Stimulated activated CD4-positive, alpha-beta T cell treated with anti-CD3 and anti-CD28 coated beads, Interleukin-4, amount 100 ng/mL, for 1 hour (primary cell): ENCODE measurements at regions not wholly inside any gene's neighbourhood (a gene's known extent, or its start where the extent isn't known, plus 50 kb on each side); places are given as distances from the start of the nearest gene placed in this dataset.

ENCODE experiments used
- DNase-seq: peaks from one replicate; pipeline ENCODE4 v3.0.0-alpha.2; 2020

DNA sequence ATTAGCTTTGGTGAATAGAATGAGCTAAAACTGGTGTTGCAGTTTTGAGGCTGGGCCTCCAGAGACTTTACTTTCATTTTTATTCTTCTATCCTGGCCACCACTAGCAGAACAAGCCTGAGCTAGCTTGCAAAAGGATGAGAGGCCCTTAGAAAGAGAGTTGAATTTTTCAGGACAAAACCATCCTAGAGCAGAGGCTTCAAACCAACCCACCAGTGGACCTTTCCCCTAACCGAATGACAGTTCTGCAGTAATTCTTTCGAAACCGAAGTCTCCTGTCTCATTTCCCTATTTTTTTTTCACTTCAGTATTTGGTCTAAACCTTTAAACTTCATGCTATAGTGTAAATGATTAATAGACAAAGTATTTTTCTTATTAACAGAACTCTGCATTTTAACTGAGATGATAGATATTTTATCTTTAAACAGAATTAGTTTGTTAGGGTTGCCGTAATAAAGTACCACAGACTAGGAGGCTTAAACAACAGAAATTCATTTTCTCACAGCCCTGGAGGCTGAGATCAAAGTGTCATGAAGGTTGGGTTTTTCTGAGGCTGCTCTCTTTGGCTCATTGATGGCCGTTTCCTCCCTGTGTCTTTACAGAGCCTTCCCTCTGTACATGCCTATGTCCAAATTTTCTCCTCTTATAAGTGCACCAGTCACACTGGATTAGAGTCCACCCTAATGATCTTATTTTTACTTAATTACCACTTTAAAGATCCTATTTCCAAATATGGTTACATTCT lies 80.6 kb upstream of the PAK5 start:
- DNase-seq = no peak

DNA sequence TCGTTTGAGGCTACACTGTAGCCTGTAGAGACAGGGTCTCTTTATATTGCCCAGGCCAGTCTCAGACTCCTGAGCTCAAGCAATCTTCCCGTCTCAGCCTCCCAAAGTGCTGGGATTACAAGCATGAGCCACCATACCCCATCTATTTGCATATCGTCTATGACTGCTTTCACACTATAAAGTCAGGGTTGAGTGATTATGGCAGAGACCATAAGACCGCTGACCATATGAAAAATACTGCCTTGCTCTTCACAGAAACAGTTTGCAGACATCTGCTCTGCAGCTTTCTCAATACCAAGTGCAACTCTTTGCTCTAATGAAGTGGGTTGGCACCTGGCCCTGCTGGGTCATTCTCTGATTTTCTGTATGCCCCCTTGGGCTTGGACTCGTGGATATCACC lies 79.5 kb upstream of the PAK5 start:
- no peak for DNase-seq

DNA sequence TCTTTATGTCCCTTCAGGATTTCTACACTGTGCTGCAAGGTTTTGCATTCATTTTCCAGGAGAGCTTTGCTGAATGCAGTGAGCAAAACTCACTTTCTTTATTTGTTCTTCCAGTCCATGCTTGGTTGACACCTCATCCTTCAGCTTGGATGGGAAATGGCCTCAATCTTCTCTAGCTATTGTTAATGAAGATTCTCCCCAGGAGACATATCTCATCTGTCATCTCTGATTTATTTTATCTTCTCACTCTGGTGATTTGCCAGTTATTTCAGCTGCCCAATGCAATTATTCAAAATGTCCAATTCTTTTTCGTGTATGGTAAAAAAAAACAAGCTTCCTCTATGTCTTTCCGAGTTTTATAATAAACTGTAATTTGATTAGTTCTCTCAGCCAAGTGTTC lies 77.9 kb upstream of the PAK5 start:
- no peak for DNase-seq

DNA sequence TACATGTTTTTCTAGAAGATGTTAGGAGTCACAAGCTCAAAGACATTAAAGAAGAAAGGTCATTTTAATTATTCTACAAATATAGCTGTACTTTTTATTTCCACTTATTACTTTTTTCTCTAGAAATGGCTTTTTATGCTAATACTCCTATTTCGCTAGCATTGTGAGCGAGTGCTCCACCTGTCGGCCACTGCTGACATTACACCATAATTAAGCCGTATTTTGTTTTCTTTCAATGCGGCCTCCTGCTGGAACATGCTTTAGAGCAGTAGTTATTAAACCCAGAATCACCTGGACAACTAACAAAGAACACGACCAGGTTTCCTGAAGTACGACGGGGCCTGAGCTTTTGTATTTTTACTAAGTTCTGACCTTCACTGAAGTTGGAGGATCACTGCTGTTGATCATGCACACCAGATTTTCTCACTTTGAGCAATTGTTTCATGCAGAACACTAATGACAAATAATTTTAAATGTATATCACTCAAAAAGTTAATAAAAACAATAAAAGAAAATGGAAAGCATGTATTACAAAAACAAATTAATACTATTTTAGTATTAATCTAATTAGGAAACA lies 74.1 kb upstream of the PAK5 start:
- peak; percentile 29 for DNase-seq

DNA sequence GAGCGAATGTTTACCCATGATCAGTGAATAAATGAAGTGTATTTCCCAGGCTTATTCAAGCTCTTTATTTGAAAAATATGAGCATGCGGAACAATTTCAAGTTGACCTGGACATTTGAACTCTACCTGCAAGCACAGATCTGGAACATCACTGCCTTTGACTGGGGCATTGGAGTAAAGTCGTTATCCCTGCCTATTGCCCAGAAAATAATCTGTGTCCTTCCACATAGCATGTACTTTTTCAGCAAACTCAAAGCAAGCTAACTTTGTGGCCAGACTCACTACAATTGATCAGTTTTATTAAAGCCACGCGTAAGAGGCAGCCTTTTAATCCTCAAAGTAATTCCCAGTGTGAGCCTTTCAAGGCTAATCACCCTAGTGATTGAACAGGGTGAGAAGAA lies 73.4 kb upstream of the PAK5 start:
- no peak for DNase-seq

DNA sequence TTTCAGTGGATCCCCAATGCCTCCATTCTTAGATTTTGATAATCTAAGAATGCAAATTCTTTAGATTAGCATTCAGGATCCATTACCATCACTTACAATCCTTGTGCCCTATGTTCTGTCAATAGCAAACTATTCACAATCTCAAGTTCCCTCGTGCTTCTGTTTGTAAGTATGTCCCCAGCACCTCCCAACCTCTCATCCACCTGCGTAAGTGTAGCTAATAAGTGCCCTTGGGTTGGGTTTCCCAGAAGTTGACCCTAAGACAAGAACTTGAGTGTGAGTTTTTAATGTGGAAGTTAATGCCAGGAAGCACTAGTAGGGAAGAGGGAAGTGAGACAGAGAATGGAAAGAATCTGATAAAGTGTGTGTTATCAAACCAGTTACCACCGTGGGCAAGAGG lies 72.6 kb upstream of the PAK5 start:
- DNase-seq = no peak

DNA sequence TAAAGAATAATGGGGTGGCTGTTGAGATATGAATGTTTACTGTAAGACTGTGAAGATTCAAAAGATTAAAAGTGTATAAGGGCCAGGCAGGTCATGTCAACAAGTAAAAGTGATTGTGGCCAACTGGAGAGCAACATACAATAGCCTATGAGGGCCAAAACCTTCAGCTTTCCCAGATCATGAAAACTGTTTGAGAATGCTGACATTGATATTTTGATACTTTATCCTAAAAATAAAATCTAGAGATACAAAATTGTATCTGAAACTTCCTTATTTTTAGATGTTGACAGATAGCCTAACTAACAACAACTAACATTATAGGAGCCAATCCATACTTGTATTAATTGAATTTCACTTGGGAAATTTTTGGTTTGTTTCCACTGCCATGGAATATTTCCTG lies 70.3 kb upstream of the PAK5 start:
- no peak for DNase-seq

DNA sequence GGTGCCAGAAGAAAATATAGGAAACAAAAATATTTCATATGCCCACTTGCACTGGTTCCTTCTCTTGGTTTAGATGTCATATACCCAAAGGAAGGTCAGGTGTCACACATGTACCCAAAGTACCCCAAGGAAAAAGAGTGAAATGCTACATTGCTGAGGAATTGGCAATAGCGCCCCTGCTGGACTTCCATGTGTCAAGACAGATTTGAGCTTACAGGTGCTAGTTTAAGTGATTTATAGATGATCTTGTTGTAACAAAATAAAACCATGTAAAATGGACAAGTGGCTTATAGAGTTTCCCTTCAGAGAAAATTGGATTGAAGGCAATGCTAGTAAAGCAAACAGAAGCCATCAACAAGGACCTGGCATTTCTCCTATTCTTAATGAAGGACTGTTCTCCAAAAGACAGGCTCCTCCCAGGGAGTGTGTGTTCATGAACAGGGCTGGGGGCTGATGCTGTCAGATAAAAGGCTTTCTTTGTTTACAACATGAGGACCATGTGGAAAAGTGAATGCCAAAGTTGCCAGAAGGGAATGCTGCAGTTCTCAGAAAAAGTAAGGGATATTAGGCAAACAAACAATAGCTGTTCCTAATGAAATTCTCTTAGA lies 64.3 kb upstream of the PAK5 start:
- no peak for DNase-seq

DNA sequence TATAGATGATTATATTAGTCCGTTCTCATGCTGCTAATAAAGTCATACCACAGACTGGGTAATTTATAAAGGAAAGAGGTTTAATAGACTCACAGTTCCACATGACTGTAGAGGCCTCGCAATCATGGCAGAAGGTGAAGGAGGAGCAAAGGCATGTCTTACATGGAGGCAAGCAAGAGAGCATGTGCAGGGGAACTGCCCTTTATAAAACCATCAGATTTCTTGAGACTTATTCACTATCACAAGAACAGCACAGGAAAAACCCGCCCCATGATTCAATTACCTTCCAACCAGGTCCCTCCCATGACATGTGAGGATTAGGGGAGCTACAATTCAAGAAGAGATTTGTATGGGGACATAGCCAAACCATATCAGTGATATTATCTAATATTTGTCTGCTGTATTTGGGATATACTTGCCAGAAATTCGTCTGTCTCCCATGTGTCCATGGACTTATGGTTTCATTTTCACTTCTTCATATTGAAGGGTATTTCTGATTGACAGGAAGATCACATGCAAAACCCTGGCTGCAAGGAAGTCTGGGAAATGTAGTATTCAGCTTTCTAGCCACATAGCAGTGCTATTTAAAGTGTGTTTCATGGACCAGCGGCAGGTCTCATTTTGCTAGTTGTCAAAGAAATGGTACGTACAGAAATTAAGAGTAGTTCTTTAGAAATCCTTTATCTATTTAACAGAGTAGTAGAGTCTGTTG lies 50.5 kb upstream of the PAK5 start:
- DNase-seq = no peak
